ENCODE measurements at regions not wholly inside any gene's neighbourhood (a gene's known extent, or its start where the extent isn't known, plus 50 kb on each side); places are given as distances from the start of the nearest gene placed in this dataset.

- intact Hi-C loops (cut with micrococcal nuclease; ENCODE audit: unreplicated experiment) = no loop called here
- no peak for DNase-seq (ENCODE audit: low spot score)
- Histone ChIP-seq H3K4me1 (ENCODE audit: insufficient read depth, low read length, poor library complexity, severe bottlenecking) (peaks cover 3% of the 10 kb centered on the region), H3K27me3 (replicated peaks; ENCODE audit: insufficient read depth, low read depth, low read length, poor library complexity) (no peaks in the 10 kb centered on the region), H3K9me3 (ENCODE audit: low read depth, low read length, poor library complexity, severe bottlenecking) (no peaks in the 10 kb centered on the region), H3K4me3 (ENCODE audit: low read depth, low read length, poor library complexity, severe bottlenecking) (no peak overlapping the region), H3K36me3 (ENCODE audit: insufficient read depth, low read length, poor library complexity, severe bottlenecking) (no peaks in the 10 kb centered on the region), H3K27ac (ENCODE audit: low read depth, low read length, poor library complexity, severe bottlenecking) (no peak overlapping the region)
- ChIA-PET POLR2A (ENCODE audit: low non-redundant PET) (no interaction called here), CTCF (interaction anchor here (0.7 kb wide), 1 partner anchor 377 kb away, joined by 3 read pairs; no protein-coding TSS in a partner anchor)
- no TSS peak for BruUV-seq (replicated peaks)
- TF ChIP-seq CTCF (conservative IDR thresholded peaks at IDR 0.05; ENCODE audit: low read depth, low read length) (no peak), EZH2 (IDR thresholded peaks at IDR 0.05; ENCODE audit: borderline replicate concordance, low read depth, low read length, poor library complexity, severe bottlenecking) (no peak)
Measured at GRCh38 chr4:133524369-133524768, 375.3 kb downstream of the PCDH10 start.

- BruUV-seq (replicated peaks) = no TSS peak
- H3K4me3 ChIP-seq (ENCODE audit: low read depth, low read length, poor library complexity, severe bottlenecking) = no peak overlapping the region
- H3K27me3 ChIP-seq (replicated peaks; ENCODE audit: insufficient read depth, low read depth, low read length, poor library complexity) = no peaks in the 10 kb centered on the region
- no peak overlapping the region for H3K27ac ChIP-seq (ENCODE audit: low read depth, low read length, poor library complexity, severe bottlenecking)
- DNase-seq (ENCODE audit: low spot score) = no peak
- CTCF ChIA-PET = no interaction called here
- intact Hi-C loops (cut with micrococcal nuclease; ENCODE audit: unreplicated experiment) = no loop called here
- H3K4me1 ChIP-seq (ENCODE audit: insufficient read depth, low read length, poor library complexity, severe bottlenecking) = no peaks in the 10 kb centered on the region
- no peaks in the 10 kb centered on the region for H3K9me3 ChIP-seq (ENCODE audit: low read depth, low read length, poor library complexity, severe bottlenecking)
- H3K36me3 ChIP-seq (ENCODE audit: insufficient read depth, low read length, poor library complexity, severe bottlenecking) = no peaks in the 10 kb centered on the region
- POLR2A ChIA-PET (ENCODE audit: low non-redundant PET) = no interaction called here
- TF ChIP-seq CTCF (conservative IDR thresholded peaks at IDR 0.05; ENCODE audit: low read depth, low read length) (no peak), EZH2 (IDR thresholded peaks at IDR 0.05; ENCODE audit: borderline replicate concordance, low read depth, low read length, poor library complexity, severe bottlenecking) (no peak)
Measured at GRCh38 chr4:133513901-133514300, 364.8 kb downstream of the PCDH10 start.

GRCh38 chr4:133498149-133498548 is 349.1 kb downstream of the PCDH10 start:
- Histone ChIP-seq H3K27me3 (replicated peaks; ENCODE audit: insufficient read depth, low read depth, low read length, poor library complexity) (no peaks in the 10 kb centered on the region), H3K36me3 (ENCODE audit: insufficient read depth, low read length, poor library complexity, severe bottlenecking) (no peaks in the 10 kb centered on the region), H3K4me1 (ENCODE audit: insufficient read depth, low read length, poor library complexity, severe bottlenecking) (no peaks in the 10 kb centered on the region), H3K4me3 (ENCODE audit: low read depth, low read length, poor library complexity, severe bottlenecking) (no peak overlapping the region), H3K27ac (ENCODE audit: low read depth, low read length, poor library complexity, severe bottlenecking) (no peak overlapping the region), H3K9me3 (ENCODE audit: low read depth, low read length, poor library complexity, severe bottlenecking) (peaks cover 3% of the 10 kb centered on the region)
- TF ChIP-seq CTCF (conservative IDR thresholded peaks at IDR 0.05; ENCODE audit: low read depth, low read length) (no peak), EZH2 (IDR thresholded peaks at IDR 0.05; ENCODE audit: borderline replicate concordance, low read depth, low read length, poor library complexity, severe bottlenecking) (no peak)
- no TSS peak for BruUV-seq (replicated peaks)
- DNase-seq (ENCODE audit: low spot score) = no peak
- CTCF ChIA-PET = no interaction called here
- POLR2A ChIA-PET (ENCODE audit: low non-redundant PET) = no interaction called here
- intact Hi-C loops (cut with micrococcal nuclease; ENCODE audit: unreplicated experiment) = no loop called here
